Kidney epithelial cell (primary cell): ENCODE measurements at regions not wholly inside any gene's neighbourhood (a gene's known extent, or its start where the extent isn't known, plus 50 kb on each side); places are given as distances from the start of the nearest gene placed in this dataset.
A peak's percentile ranks its signal among the peaks of the same experiment; 100 is the strongest.

Experiments used
- DNase-seq: peaks from one replicate; pipeline ENCODE4 v3.0.0-alpha.2; 2010; ENCODE audit warnings: low read depth
- H3K27me3 ChIP-seq: 2 replicates; pipeline ENCODE4 v1.6.0; 2011; ENCODE audit warnings: low read length; ENCODE audit not compliant: control insufficient read depth, insufficient read depth
- H3K36me3 ChIP-seq: 2 replicates; pipeline ENCODE4 v1.5.1; 2011; ENCODE audit warnings: low read length; ENCODE audit not compliant: control insufficient read depth, insufficient read depth
- H3K4me3 ChIP-seq: 2 replicates; pipeline ENCODE4 v1.5.1; 2011; ENCODE audit warnings: low read depth, mild to moderate bottlenecking, control low read depth, low read length
- CTCF ChIP-seq: IDR thresholded peaks from 2 replicates; pipeline ENCODE4 v1.5.1; 2011; ENCODE audit warnings: mild to moderate bottlenecking, moderate library complexity, low read length, control low read depth, inconsistent platforms; ENCODE audit not compliant: insufficient read depth, poor library complexity, severe bottlenecking

- no peaks in the 10 kb centered on the region for H3K36me3 ChIP-seq
- H3K4me3 ChIP-seq, result no peak overlapping the region
- TF ChIP-seq CTCF, result peak; percentile 80
- no peaks in the 10 kb centered on the region for H3K27me3 ChIP-seq
- DNase-seq, result no peak
Observed at GRCh38 chr18:59056706-59057492, 82.8 kb upstream of the SEC11C start.

- no peaks in the 10 kb centered on the region for H3K36me3 ChIP-seq
- DNase-seq, result no peak
- TF ChIP-seq CTCF, result no peak
- H3K27me3 ChIP-seq, result no peaks in the 10 kb centered on the region
- H3K4me3 ChIP-seq, result no peak overlapping the region
Observed at GRCh38 chr18:59057493-59057795, 82.2 kb upstream of the SEC11C start.

GRCh38 chr18:59057969-59058368 lies 81.7 kb upstream of the SEC11C start:
- Histone ChIP-seq H3K27me3 (no peaks in the 10 kb centered on the region), H3K4me3 (no peak overlapping the region), H3K36me3 (no peaks in the 10 kb centered on the region)
- no peak for DNase-seq
- TF ChIP-seq CTCF, result no peak

GRCh38 chr18:59059140-59059539 lies 80.5 kb upstream of the SEC11C start:
- no peaks in the 10 kb centered on the region for H3K36me3 ChIP-seq
- H3K4me3 ChIP-seq, result no peak overlapping the region
- TF ChIP-seq CTCF, result no peak
- no peak for DNase-seq
- H3K27me3 ChIP-seq, result no peaks in the 10 kb centered on the region

- Histone ChIP-seq H3K27me3 (no peaks in the 10 kb centered on the region), H3K4me3 (no peak overlapping the region), H3K36me3 (no peaks in the 10 kb centered on the region)
- no peak for TF ChIP-seq CTCF
- no peak for DNase-seq
Observed at GRCh38 chr18:59060551-59060950, 79.1 kb upstream of the SEC11C start.
